HCT116 (cell line): ENCODE measurements at regions not wholly inside any gene's neighbourhood (a gene's known extent, or its start where the extent isn't known, plus 50 kb on each side); places are given as distances from the start of the nearest gene placed in this dataset.

ENCODE experiments used
- ATAC-seq: fragments of 200-7000 bp; cut with Tn5 transposase; 2 replicates; pipeline ENCODE4 v1.9.1; 2020; ENCODE audit warnings: mild to moderate bottlenecking, moderate library complexity
- BruUV-seq: library from RNA; stranded (reverse); fragments of 400-500 nt; replicated peaks from 2 replicates; lab custom pipeline; 2021; lab: Mats Ljungman, UMichigan
- CTCF ChIA-PET: fragments of 300-600 bp; sonication (Branson Sonifier 250); formaldehyde crosslinking; loops from one replicate; lab custom pipeline; 2021; ENCODE audit warnings: antibody characterized with exemption; lab: Charles Lee
- POLR2A ChIA-PET: fragments of 300-600, 350-600 bp; sonication (Branson Sonifier 250); formaldehyde crosslinking; loops from one replicate; lab custom pipeline; 2021; ENCODE audit warnings: antibody characterized with exemption; lab: Charles Lee
- RAD21 ChIA-PET, 2 experiments: fragments of 300-600 bp; sonication (Branson Sonifier 250); formaldehyde crosslinking; loops; one replicate each; lab custom pipeline; 2023; ENCODE audit warnings: low total read pairs in 2 of 2; ENCODE audit not compliant: uncharacterized antibody in 2 of 2, unreplicated experiment in 2 of 2, low non-redundant PET in 1 of 2; lab: Charles Lee
- DNase-seq: peaks from one replicate; pipeline ENCODE4 v3.0.0-alpha.2; 2010; ENCODE audit warnings: low read depth, low spot score
- H2AFZ ChIP-seq: fragments of 200-600 bp; shearing (Covaris generic), sonication (generic); 2 replicates; pipeline ENCODE4 v1.6.1; 2017; ENCODE audit warnings: low read depth, mixed run types, mixed read lengths, antibody characterized with exemption, low read length; ENCODE audit not compliant: poor library complexity, severe bottlenecking
- H3K27ac ChIP-seq: 2 replicates; pipeline ENCODE4 v1.5.1; 2012; ENCODE audit warnings: low read depth, low read length
- H3K27me3 ChIP-seq: fragments of 200-600 bp; sonication (generic); 2 replicates; pipeline ENCODE4 v1.6.1; 2016; ENCODE audit warnings: mixed run types, low read length, mixed read lengths; ENCODE audit not compliant: insufficient read depth
- H3K36me3 ChIP-seq, 2 experiments: fragments of 200-500 bp in 1 of 2; fragments of 200-600 bp in 1 of 2; sonication (Bioruptor generic) in 1 of 2; sonication (generic) in 1 of 2; 2 replicates each; pipeline versions ENCODE4 v1.5.1 to v1.6.1; 2014 to 2016; ENCODE audit warnings: low read length in 2 of 2, inconsistent platforms in 1 of 2, mixed read lengths in 1 of 2, mixed run types in 1 of 2; ENCODE audit not compliant: insufficient read depth in 2 of 2, control insufficient read depth in 1 of 2
- H3K4me1 ChIP-seq, 2 experiments: fragments of 200-600 bp in 1 of 2; sonication (generic) in 1 of 2; 2 replicates each; pipeline versions ENCODE4 v1.5.1 to v1.6.1; 2012 to 2017; ENCODE audit warnings: low read length in 2 of 2, inconsistent platforms in 1 of 2, mild to moderate bottlenecking in 1 of 2, mixed read lengths in 1 of 2, mixed run types in 1 of 2, moderate library complexity in 1 of 2; ENCODE audit not compliant: insufficient read depth in 2 of 2, control insufficient read depth in 1 of 2
- H3K4me2 ChIP-seq: fragments of 200-600 bp; sonication (generic); 2 replicates; pipeline ENCODE4 v1.6.1; 2017; ENCODE audit warnings: mixed run types, low read length, mixed read lengths
- H3K4me3 ChIP-seq, 2 experiments: fragments of 200-600 bp in 1 of 2; sonication (generic) in 1 of 2; replicated peaks in 1 of 2; 2 replicates each; pipeline ENCODE4 v1.5.1; 2011 to 2016; ENCODE audit warnings: low read length in 2 of 2, control low read depth in 1 of 2, low read depth in 1 of 2, mild to moderate bottlenecking in 1 of 2, mixed read lengths in 1 of 2, mixed run types in 1 of 2
- H3K79me2 ChIP-seq: fragments of 200-600 bp; sonication (generic); 2 replicates; pipeline ENCODE4 v1.6.1; 2017; ENCODE audit warnings: mild to moderate bottlenecking, mixed run types, low read length, moderate library complexity, mixed read lengths; ENCODE audit not compliant: insufficient read depth
- H3K9ac ChIP-seq: fragments of 200-600 bp; sonication (generic); 2 replicates; pipeline ENCODE4 v1.6.1; 2016; ENCODE audit warnings: low read length, mixed read lengths
- H3K9me2 ChIP-seq: fragments of 200-600 bp; sonication (generic), shearing (Covaris generic); 2 replicates; pipeline ENCODE4 v1.6.1; 2017; ENCODE audit warnings: mixed run types, mild to moderate bottlenecking, moderate library complexity; ENCODE audit not compliant: insufficient read depth
- H3K9me3 ChIP-seq, 2 experiments: fragments of 200-500 bp in 1 of 2; fragments of 200-600 bp in 1 of 2; sonication (Bioruptor generic) in 1 of 2; sonication (generic) in 1 of 2; 2 replicates each; pipeline ENCODE4 v1.6.1; 2014 to 2017; ENCODE audit warnings: low read length in 2 of 2, mixed read lengths in 2 of 2, inconsistent platforms in 1 of 2, low read depth in 1 of 2, mild to moderate bottlenecking in 1 of 2, mixed run types in 1 of 2, moderate library complexity in 1 of 2; ENCODE audit not compliant: control insufficient read depth in 1 of 2, insufficient read depth in 1 of 2
- H4K20me1 ChIP-seq: fragments of 200-600 bp; sonication (generic), shearing (Covaris generic); 2 replicates; pipeline ENCODE4 v1.6.1; 2017; ENCODE audit warnings: mixed run types, mild to moderate bottlenecking, moderate library complexity; ENCODE audit not compliant: insufficient read depth
- ATF3 ChIP-seq: IDR thresholded peaks from 2 replicates; pipeline ENCODE4 v1.6.1; 2012
- CBX3 ChIP-seq: IDR thresholded peaks from 2 replicates; pipeline ENCODE4 v1.6.1; 2012; ENCODE audit warnings: low read depth
- CEBPB ChIP-seq: IDR thresholded peaks from 2 replicates; pipeline ENCODE4 v1.6.1; 2012; ENCODE audit warnings: low read depth
- EGR1 ChIP-seq: IDR thresholded peaks from 2 replicates; pipeline ENCODE4 v1.6.1; 2012; ENCODE audit warnings: low read depth
- ELF1 ChIP-seq: IDR thresholded peaks from 2 replicates; pipeline ENCODE4 v1.6.1; 2012; ENCODE audit warnings: low read depth, borderline replicate concordance
- EZH2 ChIP-seq: fragments of 200-600 bp; sonication (generic); IDR thresholded peaks from 2 replicates; pipeline ENCODE4 v1.6.1; 2017; ENCODE audit warnings: antibody characterized with exemption, mixed run types
- EZH2phosphoT487 ChIP-seq: fragments of 200-600 bp; IDR thresholded peaks from 2 replicates; pipeline ENCODE4 v1.6.1; 2018; ENCODE audit warnings: antibody characterized with exemption, borderline replicate concordance
- FOSL1 ChIP-seq: IDR thresholded peaks from 2 replicates; pipeline ENCODE4 v1.6.1; 2012; ENCODE audit warnings: low read depth
- POLR2A ChIP-seq: IDR thresholded peaks from 2 replicates; pipeline ENCODE4 v1.7.0; 2011; ENCODE audit warnings: borderline replicate concordance; ENCODE audit not compliant: insufficient read depth, insufficient read length; ENCODE audit errors: extremely low read depth
- POLR2AphosphoS5 ChIP-seq: IDR thresholded peaks from 2 replicates; pipeline ENCODE4 v1.6.1; 2011; ENCODE audit warnings: mild to moderate bottlenecking, low read depth, low read length, moderate library complexity
- RAD21 ChIP-seq: IDR thresholded peaks from 2 replicates; pipeline ENCODE4 v1.6.1; 2012; ENCODE audit warnings: low read depth, mild to moderate bottlenecking
- SIN3A ChIP-seq: IDR thresholded peaks from 2 replicates; pipeline ENCODE4 v1.6.1; 2012; ENCODE audit warnings: low read depth
- SP1 ChIP-seq: IDR thresholded peaks from 2 replicates; pipeline ENCODE4 v1.6.1; 2012; ENCODE audit warnings: low read depth
- TCF7L2 ChIP-seq: IDR thresholded peaks from 2 replicates; pipeline ENCODE4 v1.7.0; 2011; ENCODE audit warnings: borderline replicate concordance, inconsistent platforms; ENCODE audit not compliant: insufficient read depth, insufficient read length; ENCODE audit errors: extremely low read depth
- YY1 ChIP-seq: IDR thresholded peaks from 2 replicates; pipeline ENCODE4 v1.6.1; 2011; ENCODE audit warnings: low read length, low read depth, moderate library complexity, mild to moderate bottlenecking; ENCODE audit not compliant: insufficient replicate concordance; ENCODE audit errors: extremely low read depth
- ZFX ChIP-seq: fragments of 450-650 bp; IDR thresholded peaks from 2 replicates; pipeline ENCODE4 v1.6.1; 2017
- ZNF274 ChIP-seq: fragments of 200-500 bp; sonication (Bioruptor generic); IDR thresholded peaks from 2 replicates; pipeline ENCODE4 v1.6.1; 2014; ENCODE audit warnings: mild to moderate bottlenecking, low read depth, low read length, inconsistent platforms
- intact Hi-C: fragments of 100-400 bp; cut with micrococcal nuclease; formaldehyde crosslinking; loops from 2 replicates; pipeline ENCODE4 v1.10.0; 2022
- TF ChIP-seq, protein P1 (sequence below): IDR thresholded peaks from 2 replicates; pipeline ENCODE4 v1.6.1; 2011; ENCODE audit warnings: mild to moderate bottlenecking, low read length, moderate library complexity; ENCODE audit not compliant: insufficient replicate concordance; ENCODE audit errors: extremely low read depth
- TF ChIP-seq, protein P2 (sequence below), 3 experiments: fragments of 200-600 bp in 1 of 3; sonication (generic) in 1 of 3; IDR thresholded peaks in 2 of 3; conservative IDR thresholded peaks in 1 of 3; 2 replicates each; pipeline ENCODE4 v1.5.1; 2012 to 2017; ENCODE audit warnings: low read depth in 2 of 3, low read length in 2 of 3, antibody characterized with exemption in 1 of 3, borderline replicate concordance in 1 of 3, control low read depth in 1 of 3, mild to moderate bottlenecking in 1 of 3, mixed read lengths in 1 of 3, mixed run types in 1 of 3, moderate library complexity in 1 of 3; ENCODE audit not compliant: insufficient read depth in 1 of 3

DNA sequence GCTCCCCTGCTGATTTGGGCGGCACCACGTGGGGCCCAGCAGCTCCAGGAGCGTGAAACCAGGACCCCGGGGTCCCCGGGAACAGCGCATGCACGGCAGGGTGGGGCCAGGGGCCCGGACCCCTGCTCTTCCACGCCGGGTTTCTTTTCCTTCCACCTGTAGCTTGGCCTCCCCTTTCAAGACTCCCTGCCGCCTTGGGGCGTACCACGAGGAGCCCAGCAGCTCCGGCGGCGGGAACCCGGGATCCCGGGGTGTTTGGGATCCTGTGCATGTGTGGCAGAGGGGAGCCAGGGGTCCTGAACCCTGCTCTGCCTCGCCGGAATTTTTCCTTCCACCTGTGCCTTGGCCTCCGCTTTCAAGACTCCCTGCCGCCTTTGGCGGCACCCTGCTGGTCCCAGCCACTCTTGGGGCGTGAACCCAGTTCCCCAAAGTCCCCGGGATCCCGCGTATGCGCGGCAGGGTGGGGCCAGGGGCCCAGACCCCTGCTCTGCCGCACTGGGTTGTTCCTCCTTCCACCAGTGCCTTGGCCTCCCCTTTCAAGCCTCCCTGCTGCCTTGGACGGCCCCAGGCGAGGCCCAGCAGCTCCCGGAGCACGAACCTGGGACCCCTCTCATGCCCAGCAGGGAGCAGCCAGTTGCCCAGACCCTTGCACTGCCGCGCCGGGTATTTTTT lies 322.7 kb downstream of the ALG10 start:
- Histone ChIP-seq H3K4me2 (no peak overlapping the region), H3K9me3 (no peaks in the 10 kb centered on the region), H3K9ac (no peak overlapping the region), H3K79me2 (no peaks in the 10 kb centered on the region), H3K4me1 (no peaks in the 10 kb centered on the region), H3K4me3 (no peak overlapping the region), H4K20me1 (no peaks in the 10 kb centered on the region)
- no TSS peak for BruUV-seq
- CTCF ChIA-PET, result no interaction called here
- DNase-seq, result no peak
- RAD21 ChIA-PET, result no interaction called here
- POLR2A ChIA-PET, result no interaction called here
- ATAC-seq, result no peak
- no peak for TF ChIP-seq CEBPB
- no peak for TF ChIP-seq FOSL1
- TF ChIP-seq, protein P1, sequence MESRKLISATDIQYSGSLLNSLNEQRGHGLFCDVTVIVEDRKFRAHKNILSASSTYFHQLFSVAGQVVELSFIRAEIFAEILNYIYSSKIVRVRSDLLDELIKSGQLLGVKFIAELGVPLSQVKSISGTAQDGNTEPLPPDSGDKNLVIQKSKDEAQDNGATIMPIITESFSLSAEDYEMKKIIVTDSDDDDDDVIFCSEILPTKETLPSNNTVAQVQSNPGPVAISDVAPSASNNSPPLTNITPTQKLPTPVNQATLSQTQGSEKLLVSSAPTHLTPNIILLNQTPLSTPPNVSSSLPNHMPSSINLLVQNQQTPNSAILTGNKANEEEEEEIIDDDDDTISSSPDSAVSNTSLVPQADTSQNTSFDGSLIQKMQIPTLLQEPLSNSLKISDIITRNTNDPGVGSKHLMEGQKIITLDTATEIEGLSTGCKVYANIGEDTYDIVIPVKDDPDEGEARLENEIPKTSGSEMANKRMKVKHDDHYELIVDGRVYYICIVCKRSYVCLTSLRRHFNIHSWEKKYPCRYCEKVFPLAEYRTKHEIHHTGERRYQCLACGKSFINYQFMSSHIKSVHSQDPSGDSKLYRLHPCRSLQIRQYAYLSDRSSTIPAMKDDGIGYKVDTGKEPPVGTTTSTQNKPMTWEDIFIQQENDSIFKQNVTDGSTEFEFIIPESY, result no peak
- TF ChIP-seq EZH2phosphoT487, result no peak
- TF ChIP-seq ELF1, result no peak
- TF ChIP-seq ZFX, result no peak
- no peak for TF ChIP-seq SIN3A
- TF ChIP-seq, protein P2, sequence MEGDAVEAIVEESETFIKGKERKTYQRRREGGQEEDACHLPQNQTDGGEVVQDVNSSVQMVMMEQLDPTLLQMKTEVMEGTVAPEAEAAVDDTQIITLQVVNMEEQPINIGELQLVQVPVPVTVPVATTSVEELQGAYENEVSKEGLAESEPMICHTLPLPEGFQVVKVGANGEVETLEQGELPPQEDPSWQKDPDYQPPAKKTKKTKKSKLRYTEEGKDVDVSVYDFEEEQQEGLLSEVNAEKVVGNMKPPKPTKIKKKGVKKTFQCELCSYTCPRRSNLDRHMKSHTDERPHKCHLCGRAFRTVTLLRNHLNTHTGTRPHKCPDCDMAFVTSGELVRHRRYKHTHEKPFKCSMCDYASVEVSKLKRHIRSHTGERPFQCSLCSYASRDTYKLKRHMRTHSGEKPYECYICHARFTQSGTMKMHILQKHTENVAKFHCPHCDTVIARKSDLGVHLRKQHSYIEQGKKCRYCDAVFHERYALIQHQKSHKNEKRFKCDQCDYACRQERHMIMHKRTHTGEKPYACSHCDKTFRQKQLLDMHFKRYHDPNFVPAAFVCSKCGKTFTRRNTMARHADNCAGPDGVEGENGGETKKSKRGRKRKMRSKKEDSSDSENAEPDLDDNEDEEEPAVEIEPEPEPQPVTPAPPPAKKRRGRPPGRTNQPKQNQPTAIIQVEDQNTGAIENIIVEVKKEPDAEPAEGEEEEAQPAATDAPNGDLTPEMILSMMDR (IDR thresholded peaks at IDR 0.05 in 2 of 3, conservative IDR thresholded peaks at IDR 0.05 in 1 of 3; ENCODE audit: borderline replicate concordance in 1 of 3, insufficient read depth in 1 of 3, low read depth in 2 of 3, low read length in 2 of 3), result no peak
- no peak for TF ChIP-seq YY1
- TF ChIP-seq TCF7L2, result no peak
- no peak for TF ChIP-seq SP1
- TF ChIP-seq POLR2A, result no peak
- no peak for TF ChIP-seq POLR2AphosphoS5
- TF ChIP-seq CBX3, result no peak
- no peak for TF ChIP-seq EGR1
- TF ChIP-seq EZH2, result no peak
- no peak for TF ChIP-seq RAD21
- TF ChIP-seq ATF3, result no peak
- TF ChIP-seq ZNF274, result no peak
- TF ChIP-seq, all 23 proteins: peak for 0
- Histone ChIP-seq H3K36me3 (no peaks in the 10 kb centered on the region), H2AFZ (no peak overlapping the region), H3K27ac (no peak overlapping the region), H3K9me2 (no peaks in the 10 kb centered on the region), H3K27me3 (no peaks in the 10 kb centered on the region)
- intact Hi-C loops, result no loop called here
